ENCODE measurements at regions not wholly inside any gene's neighbourhood (a gene's known extent, or its start where the extent isn't known, plus 50 kb on each side); places are given as distances from the start of the nearest gene placed in this dataset.

- Mint-ChIP-seq H3K27me3 (ENCODE audit: insufficient read depth) (no peaks in the 10 kb centered on the region), H3K36me3 (ENCODE audit: low read depth) (no peaks in the 10 kb centered on the region), H3K4me3 (no peak overlapping the region), H3K4me1 (no peaks in the 10 kb centered on the region), H3K27ac (no peak overlapping the region), H3K9me3 (no peaks in the 10 kb centered on the region)
- H3K9ac ChIP-seq (ENCODE audit: extremely low read depth, low read length, poor library complexity, severe bottlenecking) = no peak overlapping the region
- TF ChIP-seq, protein P1, sequence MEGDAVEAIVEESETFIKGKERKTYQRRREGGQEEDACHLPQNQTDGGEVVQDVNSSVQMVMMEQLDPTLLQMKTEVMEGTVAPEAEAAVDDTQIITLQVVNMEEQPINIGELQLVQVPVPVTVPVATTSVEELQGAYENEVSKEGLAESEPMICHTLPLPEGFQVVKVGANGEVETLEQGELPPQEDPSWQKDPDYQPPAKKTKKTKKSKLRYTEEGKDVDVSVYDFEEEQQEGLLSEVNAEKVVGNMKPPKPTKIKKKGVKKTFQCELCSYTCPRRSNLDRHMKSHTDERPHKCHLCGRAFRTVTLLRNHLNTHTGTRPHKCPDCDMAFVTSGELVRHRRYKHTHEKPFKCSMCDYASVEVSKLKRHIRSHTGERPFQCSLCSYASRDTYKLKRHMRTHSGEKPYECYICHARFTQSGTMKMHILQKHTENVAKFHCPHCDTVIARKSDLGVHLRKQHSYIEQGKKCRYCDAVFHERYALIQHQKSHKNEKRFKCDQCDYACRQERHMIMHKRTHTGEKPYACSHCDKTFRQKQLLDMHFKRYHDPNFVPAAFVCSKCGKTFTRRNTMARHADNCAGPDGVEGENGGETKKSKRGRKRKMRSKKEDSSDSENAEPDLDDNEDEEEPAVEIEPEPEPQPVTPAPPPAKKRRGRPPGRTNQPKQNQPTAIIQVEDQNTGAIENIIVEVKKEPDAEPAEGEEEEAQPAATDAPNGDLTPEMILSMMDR (conservative IDR thresholded peaks at IDR 0.05) = no peak
- no peaks in the 10 kb centered on the region for H3K4me1 ChIP-seq (ENCODE audit: control insufficient read depth, insufficient read depth, low read length)
- DNase-seq = no peak
- no peaks in the 10 kb centered on the region for H3K27me3 ChIP-seq (ENCODE audit: control insufficient read depth, insufficient read depth, low read length, poor library complexity, severe bottlenecking)
- no peaks in the 10 kb centered on the region for H3K9me3 ChIP-seq (ENCODE audit: control insufficient read depth, low read length)
- no peak overlapping the region for H3K4me3 ChIP-seq (ENCODE audit: low read length)
- 64 to 70% methylated on average over 5 to 6 of the region's 6 CpGs for WGBS, 2 experiments (ENCODE audit: insufficient coverage in 1 of 2, insufficient read length in 1 of 2)
- no peak overlapping the region for H3K27ac ChIP-seq (ENCODE audit: low read depth, low read length)
- H3K36me3 ChIP-seq (ENCODE audit: control insufficient read depth, insufficient read depth, low read length) = no peaks in the 10 kb centered on the region
Observed at GRCh38 chr15:93866476-93866875, 364.9 kb upstream of the MCTP2 start.

- H3K4me1 ChIP-seq (ENCODE audit: control insufficient read depth, insufficient read depth, low read length) = no peaks in the 10 kb centered on the region
- no peaks in the 10 kb centered on the region for H3K27me3 Mint-ChIP-seq (ENCODE audit: insufficient read depth)
- H3K27me3 ChIP-seq (ENCODE audit: control insufficient read depth, insufficient read depth, low read length, poor library complexity, severe bottlenecking) = no peaks in the 10 kb centered on the region
- 83 to 100% methylated on average over 3 to 4 of the region's 4 CpGs for WGBS, 2 experiments (ENCODE audit: insufficient coverage in 1 of 2, insufficient read length in 1 of 2)
- no peak overlapping the region for H3K27ac ChIP-seq (ENCODE audit: low read depth, low read length)
- no peaks in the 10 kb centered on the region for H3K36me3 Mint-ChIP-seq (ENCODE audit: low read depth)
- no peak overlapping the region for H3K9ac ChIP-seq (ENCODE audit: extremely low read depth, low read length, poor library complexity, severe bottlenecking)
- H3K9me3 ChIP-seq (ENCODE audit: control insufficient read depth, low read length) = no peaks in the 10 kb centered on the region
- no peak overlapping the region for H3K4me3 ChIP-seq (ENCODE audit: low read length)
- no peak overlapping the region for H3K4me3 Mint-ChIP-seq
- no peaks in the 10 kb centered on the region for H3K4me1 Mint-ChIP-seq
- no peak overlapping the region for H3K27ac Mint-ChIP-seq
- DNase-seq = no peak
- no peaks in the 10 kb centered on the region for H3K9me3 Mint-ChIP-seq
- H3K36me3 ChIP-seq (ENCODE audit: control insufficient read depth, insufficient read depth, low read length) = no peaks in the 10 kb centered on the region
- TF ChIP-seq, protein P1 (conservative IDR thresholded peaks at IDR 0.05) = no peak
Observed at GRCh38 chr15:93865586-93865985, 365.8 kb upstream of the MCTP2 start.

DNA sequence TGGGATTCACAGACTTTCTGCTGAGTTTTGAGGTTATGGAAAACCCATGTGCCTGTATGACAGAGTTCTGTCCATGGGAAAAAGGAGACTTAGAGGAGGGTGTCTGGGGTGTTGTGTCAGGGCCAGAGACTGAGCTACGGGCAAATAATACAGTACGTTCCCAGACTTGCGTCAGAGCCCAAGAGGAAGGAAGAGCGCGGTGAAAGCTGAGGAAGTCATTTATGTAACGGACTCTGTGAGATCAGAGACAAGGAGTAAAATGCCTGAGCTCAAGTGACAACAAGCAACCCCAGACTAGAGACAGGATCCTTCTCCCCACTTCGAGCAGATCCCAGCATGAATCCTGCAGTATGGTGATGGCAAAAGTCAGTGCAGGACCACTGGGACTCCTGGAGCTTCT, 368.6 kb upstream of the MCTP2 start:
- WGBS, 2 experiments (ENCODE audit: insufficient coverage in 1 of 2, insufficient read length in 1 of 2) = 90 to 94% methylated on average over 4 to 7 of the region's 7 CpGs
- Histone ChIP-seq H3K27me3 (ENCODE audit: control insufficient read depth, insufficient read depth, low read length, poor library complexity, severe bottlenecking) (no peaks in the 10 kb centered on the region), H3K9me3 (ENCODE audit: control insufficient read depth, low read length) (no peaks in the 10 kb centered on the region), H3K4me1 (ENCODE audit: control insufficient read depth, insufficient read depth, low read length) (no peaks in the 10 kb centered on the region), H3K36me3 (ENCODE audit: control insufficient read depth, insufficient read depth, low read length) (no peaks in the 10 kb centered on the region), H3K9ac (ENCODE audit: extremely low read depth, low read length, poor library complexity, severe bottlenecking) (no peak overlapping the region), H3K27ac (ENCODE audit: low read depth, low read length) (no peak overlapping the region), H3K4me3 (ENCODE audit: low read length) (no peak overlapping the region)
- TF ChIP-seq, protein P1 (conservative IDR thresholded peaks at IDR 0.05) = no peak
- Mint-ChIP-seq H3K9me3 (no peaks in the 10 kb centered on the region), H3K27ac (no peak overlapping the region), H3K4me3 (no peak overlapping the region), H3K4me1 (no peaks in the 10 kb centered on the region), H3K36me3 (ENCODE audit: low read depth) (no peaks in the 10 kb centered on the region), H3K27me3 (ENCODE audit: insufficient read depth) (no peaks in the 10 kb centered on the region)
- no peak for DNase-seq

All from endodermal cell (in vitro differentiated cells).